ENCODE measurements at regions not wholly inside any gene's neighbourhood (a gene's known extent, or its start where the extent isn't known, plus 50 kb on each side); places are given as distances from the start of the nearest gene placed in this dataset.

- TF ChIP-seq CTCF (IDR thresholded peaks at IDR 0.05) (no peak), EZH2phosphoT487 (IDR thresholded peaks at IDR 0.05) (no peak)
These were observed 90.8 kb upstream of the CLDN5 start for GRCh38 chr22:19615001-19615461.
